ENCODE measurements at regions not wholly inside any gene's neighbourhood (a gene's known extent, or its start where the extent isn't known, plus 50 kb on each side); places are given as distances from the start of the nearest gene placed in this dataset.
A peak's percentile ranks its signal among the peaks of the same experiment; 100 is the strongest.
"Not testable (repeated sequence)": the region's sequence is repeated elsewhere in the genome, so short reads cannot be mapped to it uniquely, and the experiment has no call there.

DNA sequence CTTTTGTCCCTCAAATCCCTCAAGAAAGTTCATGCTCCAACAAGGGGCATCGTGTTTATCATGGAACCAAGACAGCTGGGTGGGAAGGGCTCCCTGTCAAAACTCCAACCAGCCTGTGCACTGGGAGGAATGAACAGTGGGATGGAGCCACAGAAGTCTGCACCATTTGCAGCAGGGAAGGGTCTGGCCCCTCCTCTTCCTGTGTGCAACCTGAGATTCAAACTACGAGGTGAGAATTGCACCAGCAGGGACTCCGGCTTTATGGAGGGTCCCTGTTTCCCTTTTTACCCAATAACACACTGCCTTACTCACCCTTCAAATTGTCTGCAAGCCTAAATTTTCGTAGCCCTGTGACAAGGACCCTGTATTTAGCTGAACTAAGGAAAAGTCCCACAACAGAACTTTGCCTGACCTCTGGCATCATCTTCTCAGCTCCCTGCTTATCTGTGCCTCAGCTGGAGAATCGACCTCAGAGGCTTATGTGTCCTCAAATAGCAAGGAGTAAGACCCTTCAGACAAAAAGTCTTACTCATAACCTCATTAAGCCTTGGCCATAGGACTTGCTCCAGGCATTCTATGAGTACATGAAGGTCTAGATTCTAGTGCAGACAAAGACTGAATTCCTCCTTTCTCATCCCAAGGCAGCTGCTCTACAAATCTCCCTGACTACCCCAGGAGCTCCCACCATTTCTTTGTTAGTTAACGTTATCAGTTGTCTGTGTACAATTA is 178.3 kb upstream of the SERPINE2 start:
- no peaks in the 10 kb centered on the region for H3K79me1 ChIP-seq (ENCODE audit: insufficient read depth, low read depth, low read length, poor library complexity, severe bottlenecking)
- no peaks in the 10 kb centered on the region for H3K27me3 ChIP-seq (ENCODE audit: insufficient read depth, low read length)
- no peak overlapping the region for H4K8ac ChIP-seq (replicated peaks; ENCODE audit: insufficient read length, low read depth, low read length)
- Mint-ChIP-seq H3K27ac (no peak overlapping the region), H3K9me3 (peaks cover 0 to 2% of the 10 kb centered on the region in 2 experiments; a peak in 2 of 5 replicates), H3K4me1 (peaks cover 29 to 38% of the 10 kb centered on the region in 2 experiments), H3K27me3 (ENCODE audit: low read depth) (peaks cover 5% of the 10 kb centered on the region), H3K36me3 (ENCODE audit: insufficient read depth in 1 of 3, low read depth in 3 of 3) (peaks cover 0 to 5% (median 0%) of the 10 kb centered on the region in 3 experiments; a peak in 2 of 7 replicates), H3K4me3 (no peak overlapping the region)
- H3K56ac ChIP-seq (ENCODE audit: insufficient read length, low read depth, low read length) = no peak overlapping the region
- H2BK12ac ChIP-seq (ENCODE audit: insufficient read length, low read depth, low read length) = no peak overlapping the region
- H2BK20ac ChIP-seq (ENCODE audit: low read depth, low read length, poor library complexity, severe bottlenecking) = no peak overlapping the region
- no peak overlapping the region for H3K9ac ChIP-seq (ENCODE audit: extremely low read depth, insufficient read length, low read length)
- TF ChIP-seq, protein P1, sequence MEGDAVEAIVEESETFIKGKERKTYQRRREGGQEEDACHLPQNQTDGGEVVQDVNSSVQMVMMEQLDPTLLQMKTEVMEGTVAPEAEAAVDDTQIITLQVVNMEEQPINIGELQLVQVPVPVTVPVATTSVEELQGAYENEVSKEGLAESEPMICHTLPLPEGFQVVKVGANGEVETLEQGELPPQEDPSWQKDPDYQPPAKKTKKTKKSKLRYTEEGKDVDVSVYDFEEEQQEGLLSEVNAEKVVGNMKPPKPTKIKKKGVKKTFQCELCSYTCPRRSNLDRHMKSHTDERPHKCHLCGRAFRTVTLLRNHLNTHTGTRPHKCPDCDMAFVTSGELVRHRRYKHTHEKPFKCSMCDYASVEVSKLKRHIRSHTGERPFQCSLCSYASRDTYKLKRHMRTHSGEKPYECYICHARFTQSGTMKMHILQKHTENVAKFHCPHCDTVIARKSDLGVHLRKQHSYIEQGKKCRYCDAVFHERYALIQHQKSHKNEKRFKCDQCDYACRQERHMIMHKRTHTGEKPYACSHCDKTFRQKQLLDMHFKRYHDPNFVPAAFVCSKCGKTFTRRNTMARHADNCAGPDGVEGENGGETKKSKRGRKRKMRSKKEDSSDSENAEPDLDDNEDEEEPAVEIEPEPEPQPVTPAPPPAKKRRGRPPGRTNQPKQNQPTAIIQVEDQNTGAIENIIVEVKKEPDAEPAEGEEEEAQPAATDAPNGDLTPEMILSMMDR (conservative IDR thresholded peaks at IDR 0.05) = no peak
- no peak overlapping the region for H3K4me2 ChIP-seq (ENCODE audit: insufficient read depth, insufficient read length, low read length)
- DNase-seq = no peak
- H3K9me3 ChIP-seq (ENCODE audit: control insufficient read depth, low read depth, low read length) = no peaks in the 10 kb centered on the region
- WGBS (ENCODE audit: extremely low coverage, insufficient read length, low lambda C conversion rate) = no CpG with 5 or more reads among the region's 6 CpGs
- no peak overlapping the region for H3K27ac ChIP-seq (ENCODE audit: insufficient read length, low read depth, low read length)
- H3K18ac ChIP-seq (ENCODE audit: insufficient read length, low read depth, low read length) = no peak overlapping the region
- no peak overlapping the region for H2BK15ac ChIP-seq (ENCODE audit: low read depth, low read length)
- no peaks in the 10 kb centered on the region for H3K23me2 ChIP-seq (ENCODE audit: insufficient read length, low read depth, low read length, poor library complexity, severe bottlenecking)
- no peak overlapping the region for H2BK5ac ChIP-seq (ENCODE audit: insufficient read length, low read length)
- no peaks in the 10 kb centered on the region for H3K79me2 ChIP-seq (ENCODE audit: insufficient read depth, low read length)
- H4K91ac ChIP-seq (ENCODE audit: insufficient read length, low read depth, low read length) = no peak overlapping the region
- H2BK120ac ChIP-seq (ENCODE audit: low read depth, low read length, poor library complexity, severe bottlenecking) = no peak overlapping the region
- H3K14ac ChIP-seq (ENCODE audit: insufficient read depth, low read length) = no peak overlapping the region
- no peak overlapping the region for H3K4ac ChIP-seq (ENCODE audit: low read depth, low read length)
- no peak overlapping the region for H3K23ac ChIP-seq (ENCODE audit: insufficient read length, low read depth, low read length)
- H4K5ac ChIP-seq (ENCODE audit: insufficient read length, low read depth, low read length) = no peak overlapping the region
- no peak overlapping the region for H3T11ph ChIP-seq (ENCODE audit: low read length)
- H3K4me1 ChIP-seq (ENCODE audit: insufficient read depth, low read length) = peaks cover 5% of the 10 kb centered on the region
- H4K20me1 ChIP-seq (ENCODE audit: control insufficient read depth, insufficient read depth, insufficient read length) = no peaks in the 10 kb centered on the region
- H2AFZ ChIP-seq (ENCODE audit: low read length) = no peak overlapping the region
- H2AK5ac ChIP-seq (ENCODE audit: insufficient read length, low read length) = no peak overlapping the region

DNA sequence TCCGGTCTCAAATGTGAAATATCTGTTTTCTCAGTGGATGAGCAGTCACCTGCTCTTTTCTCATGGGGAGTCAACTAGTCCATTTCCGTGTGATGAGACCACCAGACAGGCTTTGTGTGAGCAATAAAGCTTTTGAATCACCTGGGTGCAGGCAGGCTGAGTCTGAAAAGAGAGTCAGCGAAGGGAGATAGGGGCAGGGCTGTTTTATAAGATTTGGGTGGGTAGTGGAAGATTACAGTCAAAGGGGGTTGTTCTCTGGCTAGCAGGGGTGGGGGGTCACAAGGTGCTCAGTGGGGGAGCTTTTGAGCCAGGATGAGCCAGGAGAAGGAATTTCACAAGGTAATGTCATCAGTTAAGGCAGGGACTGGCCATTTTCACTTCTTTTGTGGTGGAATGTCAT is 176.5 kb upstream of the SERPINE2 start:
- not testable (repeated sequence) for H3K9me3 Mint-ChIP-seq; H3K27me3 Mint-ChIP-seq (ENCODE audit: low read depth); H3K14ac ChIP-seq (ENCODE audit: insufficient read depth, low read length); H3K23ac ChIP-seq (ENCODE audit: insufficient read length, low read depth, low read length); H3K4me2 ChIP-seq (ENCODE audit: insufficient read depth, insufficient read length, low read length); H3K4ac ChIP-seq (ENCODE audit: low read depth, low read length); H2BK120ac ChIP-seq (ENCODE audit: low read depth, low read length, poor library complexity, severe bottlenecking); H3K9me3 ChIP-seq (ENCODE audit: control insufficient read depth, low read depth, low read length); H3K4me3 Mint-ChIP-seq; H3K27ac ChIP-seq (ENCODE audit: insufficient read length, low read depth, low read length); H2BK15ac ChIP-seq (ENCODE audit: low read depth, low read length); H3K23me2 ChIP-seq (ENCODE audit: insufficient read length, low read depth, low read length, poor library complexity, severe bottlenecking); H3K56ac ChIP-seq (ENCODE audit: insufficient read length, low read depth, low read length); H3K36me3 Mint-ChIP-seq (ENCODE audit: insufficient read depth in 1 of 3, low read depth in 3 of 3); H2AFZ ChIP-seq (ENCODE audit: low read length); H4K91ac ChIP-seq (ENCODE audit: insufficient read length, low read depth, low read length); H4K5ac ChIP-seq (ENCODE audit: insufficient read length, low read depth, low read length); H3K9ac ChIP-seq (ENCODE audit: extremely low read depth, insufficient read length, low read length); H3K18ac ChIP-seq (ENCODE audit: insufficient read length, low read depth, low read length); H2AK5ac ChIP-seq (ENCODE audit: insufficient read length, low read length); H3T11ph ChIP-seq (ENCODE audit: low read length); H4K20me1 ChIP-seq (ENCODE audit: control insufficient read depth, insufficient read depth, insufficient read length); H2BK5ac ChIP-seq (ENCODE audit: insufficient read length, low read length); H3K27me3 ChIP-seq (ENCODE audit: insufficient read depth, low read length); H3K79me2 ChIP-seq (ENCODE audit: insufficient read depth, low read length); H3K4me1 ChIP-seq (ENCODE audit: insufficient read depth, low read length); H4K8ac ChIP-seq (replicated peaks; ENCODE audit: insufficient read length, low read depth, low read length); H2BK12ac ChIP-seq (ENCODE audit: insufficient read length, low read depth, low read length); H3K79me1 ChIP-seq (ENCODE audit: insufficient read depth, low read depth, low read length, poor library complexity, severe bottlenecking); H2BK20ac ChIP-seq (ENCODE audit: low read depth, low read length, poor library complexity, severe bottlenecking)
- Mint-ChIP-seq H3K4me1 (peaks cover 16 to 30% of the 10 kb centered on the region in 2 experiments), H3K27ac (peak overlapping the region in 2 of 3 experiments; percentile 81 to 85; a peak in 3 of 7 replicates)
- WGBS (ENCODE audit: extremely low coverage, insufficient read length, low lambda C conversion rate) = no CpG with 5 or more reads among the region's 3 CpGs
- DNase-seq = peak; percentile 33

Data from H9 (cell line).